IPS-NIHi11 (cell line): ENCODE measurements at regions not wholly inside any gene's neighbourhood (a gene's known extent, or its start where the extent isn't known, plus 50 kb on each side); places are given as distances from the start of the nearest gene placed in this dataset.

Experiments
- DNase-seq: peaks from one replicate; pipeline ENCODE4 v3.0.0; 2012; ENCODE audit warnings: mixed read lengths, low spot score

- no peak for DNase-seq
Measured at GRCh38 chr4:166628454-166628853, 605.8 kb downstream of the SPOCK3 start.

GRCh38 chr4:166635367-166635766 is 598.9 kb downstream of the SPOCK3 start:
- no peak for DNase-seq

DNA sequence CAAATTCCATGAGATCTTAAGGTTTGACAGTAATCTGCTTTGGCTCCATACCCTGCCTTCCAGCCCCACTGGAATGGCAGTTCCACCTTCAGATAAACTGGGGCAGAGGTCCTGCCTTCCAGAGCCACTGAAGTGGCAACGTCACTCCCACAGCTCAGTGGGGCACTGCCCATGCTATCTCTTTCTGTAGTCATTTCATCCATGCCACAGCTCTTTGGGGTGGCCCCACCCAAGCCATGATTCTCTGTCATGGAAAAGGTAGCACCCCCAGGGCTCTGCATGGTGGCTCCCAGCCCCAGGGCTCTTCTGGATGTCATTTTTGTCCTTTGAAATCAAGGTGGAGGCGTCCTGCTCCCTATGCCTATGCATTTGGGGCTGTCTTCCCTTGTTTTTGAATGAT is 596.5 kb downstream of the SPOCK3 start:
- no peak for DNase-seq

DNA sequence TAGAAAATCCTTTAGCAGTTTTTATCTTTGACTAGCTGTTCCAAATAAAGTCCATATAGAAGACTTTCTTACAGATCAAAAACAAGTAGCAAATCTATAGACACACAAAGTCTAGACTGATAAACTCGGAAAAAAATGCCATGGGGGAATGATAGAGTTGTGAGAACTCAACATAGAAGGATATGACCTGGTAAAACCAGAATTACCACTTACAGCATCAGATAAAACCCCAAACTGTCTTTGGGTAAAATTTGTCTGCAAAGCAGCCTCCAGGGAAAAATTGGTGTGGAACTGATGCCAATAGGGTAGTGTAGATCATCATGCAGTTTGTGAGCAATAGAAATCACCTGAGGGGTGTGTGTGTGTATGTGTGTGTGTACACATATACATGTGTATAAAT is 579.1 kb downstream of the SPOCK3 start:
- DNase-seq, result no peak

- DNase-seq, result no peak
Measured at GRCh38 chr4:166655705-166656104, 578.6 kb downstream of the SPOCK3 start.

- no peak for DNase-seq
Measured at GRCh38 chr4:166657261-166657660, 577.0 kb downstream of the SPOCK3 start.

- DNase-seq, result no peak
Measured at GRCh38 chr4:166658585-166658984, 575.7 kb downstream of the SPOCK3 start.

DNA sequence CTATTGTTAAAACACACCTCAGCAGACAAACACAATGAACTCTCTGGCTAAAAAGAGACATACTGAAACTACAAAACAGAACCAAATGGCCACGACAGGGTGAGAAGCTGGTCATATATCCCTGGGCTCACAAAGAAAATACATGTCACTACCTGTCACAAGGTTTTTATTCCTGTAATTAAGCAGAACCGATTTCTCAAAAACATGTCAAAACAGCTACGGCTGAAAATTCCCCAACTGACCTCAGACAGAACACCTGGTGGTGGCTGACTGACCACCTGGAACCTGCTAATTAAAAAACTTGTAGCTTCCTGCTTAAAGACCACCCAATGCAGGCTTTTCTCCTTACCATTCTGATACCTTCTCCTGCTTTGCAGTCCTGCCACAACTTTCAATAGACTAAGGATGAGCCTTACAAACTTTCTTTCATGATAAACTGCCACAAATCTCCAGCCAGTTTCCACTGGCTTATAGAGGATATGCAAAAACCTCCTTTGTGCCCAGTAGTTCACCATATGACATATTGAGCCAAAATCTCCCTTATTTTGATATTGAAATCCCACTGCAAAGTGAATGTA is 571.9 kb downstream of the SPOCK3 start:
- no peak for DNase-seq

DNA sequence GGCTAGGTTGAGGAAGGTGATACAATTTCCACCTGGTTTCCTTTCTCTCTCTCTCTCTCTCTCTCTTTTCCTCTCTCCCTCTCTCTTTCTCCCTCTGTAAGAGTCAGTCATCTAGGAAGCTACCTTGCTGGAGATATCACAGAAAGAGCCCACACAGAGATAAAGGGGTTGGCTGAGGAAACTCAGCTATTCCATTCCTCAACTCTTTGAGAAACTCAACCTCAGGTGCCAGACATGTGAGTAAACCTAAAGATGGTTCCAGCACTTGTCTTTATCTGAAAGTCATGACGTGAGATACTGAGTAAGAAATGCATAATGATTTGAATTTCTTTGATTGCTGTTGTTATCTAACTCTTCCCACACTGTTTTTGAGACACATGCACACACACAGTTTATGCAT is 564.0 kb downstream of the SPOCK3 start:
- no peak for DNase-seq

GRCh38 chr4:166673911-166674310 is 560.4 kb downstream of the SPOCK3 start:
- no peak for DNase-seq

- no peak for DNase-seq
Measured at GRCh38 chr4:166675411-166675810, 558.9 kb downstream of the SPOCK3 start.

DNA sequence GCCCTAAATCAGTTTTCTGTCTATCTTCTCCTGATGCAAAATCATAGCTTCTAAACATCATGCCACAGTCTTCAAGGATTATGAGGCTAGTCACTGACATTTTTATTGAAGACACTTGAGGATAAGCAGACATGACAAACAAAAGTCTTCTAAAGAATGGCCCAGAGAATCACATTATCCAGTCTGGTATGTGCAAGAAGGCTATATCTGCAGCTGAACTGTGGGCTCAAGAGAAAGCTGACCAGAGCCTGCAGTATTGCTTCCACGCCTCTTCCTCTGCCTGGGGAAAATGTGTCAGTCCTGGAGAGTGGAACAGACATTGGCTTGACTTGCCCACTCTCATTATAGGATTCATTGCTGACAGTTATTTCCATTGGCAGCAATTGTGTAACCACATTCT is 553.5 kb downstream of the SPOCK3 start:
- DNase-seq, result no peak

GRCh38 chr4:166682200-166682599 is 552.1 kb downstream of the SPOCK3 start:
- DNase-seq, result no peak
